K562 (cell line): ENCODE measurements at regions not wholly inside any gene's neighbourhood (a gene's known extent, or its start where the extent isn't known, plus 50 kb on each side); places are given as distances from the start of the nearest gene placed in this dataset.
A peak's percentile ranks its signal among the peaks of the same experiment; 100 is the strongest.

Experiments
- CHD4 ChIP-seq: fragments of 200-600 bp; sonication (generic); IDR thresholded peaks from 3 replicates; pipeline ENCODE4 v1.6.1; 2012; ENCODE audit warnings: low read depth, mild to moderate bottlenecking, mixed read lengths, low read length, inconsistent platforms; ENCODE audit not compliant: insufficient read depth, insufficient replicate concordance, poor library complexity, severe bottlenecking
- DDX20 ChIP-seq: fragments of 450-650 bp; IDR thresholded peaks from 2 replicates; pipeline ENCODE4 v1.6.1; 2016; ENCODE audit warnings: missing genetic modification characterization, low read depth, mild to moderate bottlenecking, missing compliant biosample characterization, moderate library complexity
- DMBX1 ChIP-seq: fragments of 250-450 bp; sonication (Bioruptor Pico); IDR thresholded peaks from 2 replicates; pipeline ENCODE4 v1.8.0; 2022; ENCODE audit warnings: inconsistent platforms, mild to moderate bottlenecking, moderate library complexity, borderline replicate concordance
- IFI16 ChIP-seq: fragments of 250-450 bp; sonication (Bioruptor Pico); IDR thresholded peaks from 2 replicates; pipeline ENCODE4 v2.1.2; 2022; ENCODE audit warnings: mild to moderate bottlenecking, inconsistent platforms
- ILK ChIP-seq: fragments of 450-650 bp; IDR thresholded peaks from 2 replicates; pipeline ENCODE4 v1.6.1; 2016; ENCODE audit warnings: missing genetic modification characterization, low read depth, mild to moderate bottlenecking, missing compliant biosample characterization, moderate library complexity, borderline replicate concordance
- LARP7 ChIP-seq: fragments of 450-650 bp; IDR thresholded peaks from 2 replicates; pipeline ENCODE4 v1.6.1; 2016
- NFATC3 ChIP-seq: fragments of 450-650 bp; IDR thresholded peaks from 2 replicates; pipeline ENCODE4 v1.6.1; 2017; ENCODE audit warnings: mild to moderate bottlenecking
- NFXL1 ChIP-seq: fragments of 450-650 bp; formaldehyde crosslinking; IDR thresholded peaks from 2 replicates; pipeline ENCODE4 v1.4.0; 2021; ENCODE audit warnings: mild to moderate bottlenecking
- NR2C2 ChIP-seq, 2 experiments: fragments of 200-800 bp in 1 of 2; sonication (Bioruptor generic) in 1 of 2; sonication (generic) in 1 of 2; formaldehyde crosslinking in 1 of 2; IDR thresholded peaks; 2 replicates each; pipeline versions ENCODE4 v1.6.1 to v1.8.0; 2016 to 2022; ENCODE audit warnings: mild to moderate bottlenecking in 1 of 2, missing compliant biosample characterization in 1 of 2, missing genetic modification characterization in 1 of 2, missing genetic modification reagents in 1 of 2
- NR4A1 ChIP-seq, 2 experiments: fragments of 250-450 bp in 1 of 2; fragments of 450-650 bp in 1 of 2; sonication (Bioruptor Pico) in 1 of 2; IDR thresholded peaks; 2 replicates each; pipeline versions ENCODE4 v1.4.0 to v1.6.1; 2016 to 2020; ENCODE audit warnings: mild to moderate bottlenecking in 2 of 2, missing compliant biosample characterization in 1 of 2, missing genetic modification characterization in 1 of 2, moderate library complexity in 1 of 2
- PKNOX1 ChIP-seq: fragments of 450-650 bp; IDR thresholded peaks from 2 replicates; pipeline ENCODE4 v1.6.1; 2016
- PPARD ChIP-seq: fragments of 250-450 bp; sonication (Bioruptor Pico); IDR thresholded peaks from 2 replicates; pipeline ENCODE4 v1.8.0; 2022; ENCODE audit warnings: inconsistent platforms, mild to moderate bottlenecking, moderate library complexity
- PTBP1 ChIP-seq: fragments of 200-400 bp; formaldehyde crosslinking; IDR thresholded peaks from 2 replicates; pipeline ENCODE4 v1.6.1; 2017; ENCODE audit warnings: low read depth, low read length
- RUNX1 ChIP-seq: sonication (generic); IDR thresholded peaks from 2 replicates; pipeline ENCODE4 v1.6.1; 2016; ENCODE audit warnings: antibody characterized with exemption, low read depth
- ZNF57 ChIP-seq: fragments of 450-650 bp; formaldehyde crosslinking; IDR thresholded peaks from 2 replicates; pipeline ENCODE4 v1.4.0; 2020; ENCODE audit warnings: mild to moderate bottlenecking, moderate library complexity
- ZNF583 ChIP-seq: fragments of 250-450 bp; sonication (Bioruptor Pico); IDR thresholded peaks from 2 replicates; pipeline ENCODE4 v1.4.0; 2020
- ZNF76 ChIP-seq: fragments of 250-450 bp; sonication (Bioruptor Pico); IDR thresholded peaks from 2 replicates; pipeline ENCODE4 v1.4.0; 2020; ENCODE audit warnings: mild to moderate bottlenecking, moderate library complexity, borderline replicate concordance
- TF ChIP-seq, protein P1 (sequence below): fragments of 150-350 bp; conservative IDR thresholded peaks from 2 replicates; pipeline ENCODE4 v1.6.1; 2014; ENCODE audit warnings: low read length
- TF ChIP-seq, protein P2 (sequence below): fragments of 450-650 bp; IDR thresholded peaks from 2 replicates; pipeline ENCODE4 v1.6.1; 2016; ENCODE audit warnings: low read depth, mild to moderate bottlenecking, moderate library complexity
- TF ChIP-seq, protein P3 (sequence below), 2 experiments: fragments of 150-350 bp in 1 of 2; IDR thresholded peaks; 2 replicates each; pipeline ENCODE4 v1.6.1; 2012 to 2016; ENCODE audit warnings: low read depth in 2 of 2, low read length in 2 of 2, mild to moderate bottlenecking in 1 of 2, moderate library complexity in 1 of 2

GRCh38 chr12:70052931-70053497 is 190.2 kb upstream of the CNOT2 start (continued):
- TF ChIP-seq, protein P1, sequence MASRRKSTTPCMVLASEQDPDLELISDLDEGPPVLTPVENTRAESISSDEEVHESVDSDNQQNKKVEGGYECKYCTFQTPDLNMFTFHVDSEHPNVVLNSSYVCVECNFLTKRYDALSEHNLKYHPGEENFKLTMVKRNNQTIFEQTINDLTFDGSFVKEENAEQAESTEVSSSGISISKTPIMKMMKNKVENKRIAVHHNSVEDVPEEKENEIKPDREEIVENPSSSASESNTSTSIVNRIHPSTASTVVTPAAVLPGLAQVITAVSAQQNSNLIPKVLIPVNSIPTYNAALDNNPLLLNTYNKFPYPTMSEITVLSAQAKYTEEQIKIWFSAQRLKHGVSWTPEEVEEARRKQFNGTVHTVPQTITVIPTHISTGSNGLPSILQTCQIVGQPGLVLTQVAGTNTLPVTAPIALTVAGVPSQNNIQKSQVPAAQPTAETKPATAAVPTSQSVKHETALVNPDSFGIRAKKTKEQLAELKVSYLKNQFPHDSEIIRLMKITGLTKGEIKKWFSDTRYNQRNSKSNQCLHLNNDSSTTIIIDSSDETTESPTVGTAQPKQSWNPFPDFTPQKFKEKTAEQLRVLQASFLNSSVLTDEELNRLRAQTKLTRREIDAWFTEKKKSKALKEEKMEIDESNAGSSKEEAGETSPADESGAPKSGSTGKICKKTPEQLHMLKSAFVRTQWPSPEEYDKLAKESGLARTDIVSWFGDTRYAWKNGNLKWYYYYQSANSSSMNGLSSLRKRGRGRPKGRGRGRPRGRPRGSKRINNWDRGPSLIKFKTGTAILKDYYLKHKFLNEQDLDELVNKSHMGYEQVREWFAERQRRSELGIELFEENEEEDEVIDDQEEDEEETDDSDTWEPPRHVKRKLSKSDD, result no peak
- TF ChIP-seq ZNF57 (CRISPR knock-in tag), result no peak
- no peak for TF ChIP-seq LARP7
- no peak for TF ChIP-seq PTBP1
- no peak for TF ChIP-seq RUNX1
- TF ChIP-seq PPARD (CRISPR knock-in tag), result no peak
- no peak; the same call in 1 of the 2 replicates for TF ChIP-seq NR2C2 (CRISPR knock-in tag; IDR thresholded peaks at IDR 0.05)
- peak; percentile 97 for TF ChIP-seq NR2C2 (tag; IDR thresholded peaks at IDR 0.05)
- TF ChIP-seq, protein P2, sequence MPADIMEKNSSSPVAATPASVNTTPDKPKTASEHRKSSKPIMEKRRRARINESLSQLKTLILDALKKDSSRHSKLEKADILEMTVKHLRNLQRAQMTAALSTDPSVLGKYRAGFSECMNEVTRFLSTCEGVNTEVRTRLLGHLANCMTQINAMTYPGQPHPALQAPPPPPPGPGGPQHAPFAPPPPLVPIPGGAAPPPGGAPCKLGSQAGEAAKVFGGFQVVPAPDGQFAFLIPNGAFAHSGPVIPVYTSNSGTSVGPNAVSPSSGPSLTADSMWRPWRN, result no peak
- TF ChIP-seq ILK (tag), result no peak
- TF ChIP-seq DMBX1 (CRISPR knock-in tag), result peak; percentile 92
- no peak for TF ChIP-seq NR4A1 (CRISPR knock-in tag; IDR thresholded peaks at IDR 0.05)
- TF ChIP-seq NR4A1 (tag; IDR thresholded peaks at IDR 0.05), result no peak
- TF ChIP-seq CHD4, result no peak
- TF ChIP-seq ZNF76 (CRISPR knock-in tag), result no peak
- TF ChIP-seq, protein P3, sequence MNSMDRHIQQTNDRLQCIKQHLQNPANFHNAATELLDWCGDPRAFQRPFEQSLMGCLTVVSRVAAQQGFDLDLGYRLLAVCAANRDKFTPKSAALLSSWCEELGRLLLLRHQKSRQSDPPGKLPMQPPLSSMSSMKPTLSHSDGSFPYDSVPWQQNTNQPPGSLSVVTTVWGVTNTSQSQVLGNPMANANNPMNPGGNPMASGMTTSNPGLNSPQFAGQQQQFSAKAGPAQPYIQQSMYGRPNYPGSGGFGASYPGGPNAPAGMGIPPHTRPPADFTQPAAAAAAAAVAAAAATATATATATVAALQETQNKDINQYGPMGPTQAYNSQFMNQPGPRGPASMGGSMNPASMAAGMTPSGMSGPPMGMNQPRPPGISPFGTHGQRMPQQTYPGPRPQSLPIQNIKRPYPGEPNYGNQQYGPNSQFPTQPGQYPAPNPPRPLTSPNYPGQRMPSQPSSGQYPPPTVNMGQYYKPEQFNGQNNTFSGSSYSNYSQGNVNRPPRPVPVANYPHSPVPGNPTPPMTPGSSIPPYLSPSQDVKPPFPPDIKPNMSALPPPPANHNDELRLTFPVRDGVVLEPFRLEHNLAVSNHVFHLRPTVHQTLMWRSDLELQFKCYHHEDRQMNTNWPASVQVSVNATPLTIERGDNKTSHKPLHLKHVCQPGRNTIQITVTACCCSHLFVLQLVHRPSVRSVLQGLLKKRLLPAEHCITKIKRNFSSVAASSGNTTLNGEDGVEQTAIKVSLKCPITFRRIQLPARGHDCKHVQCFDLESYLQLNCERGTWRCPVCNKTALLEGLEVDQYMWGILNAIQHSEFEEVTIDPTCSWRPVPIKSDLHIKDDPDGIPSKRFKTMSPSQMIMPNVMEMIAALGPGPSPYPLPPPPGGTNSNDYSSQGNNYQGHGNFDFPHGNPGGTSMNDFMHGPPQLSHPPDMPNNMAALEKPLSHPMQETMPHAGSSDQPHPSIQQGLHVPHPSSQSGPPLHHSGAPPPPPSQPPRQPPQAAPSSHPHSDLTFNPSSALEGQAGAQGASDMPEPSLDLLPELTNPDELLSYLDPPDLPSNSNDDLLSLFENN (IDR thresholded peaks at IDR 0.05; ENCODE audit: low read depth in 2 of 2, low read length in 2 of 2), result no peak
- TF ChIP-seq IFI16 (CRISPR knock-in tag), result no peak
- TF ChIP-seq ZNF583 (CRISPR knock-in tag), result peak; percentile 63; the same call in 1 of the 2 replicates
- TF ChIP-seq DDX20 (tag), result no peak
- TF ChIP-seq NFATC3, result no peak
- no peak for TF ChIP-seq PKNOX1
- TF ChIP-seq NFXL1, result no peak
